GM21367 (cell line): ENCODE measurements at regions not wholly inside any gene's neighbourhood (a gene's known extent, or its start where the extent isn't known, plus 50 kb on each side); places are given as distances from the start of the nearest gene placed in this dataset.

Experiments
- ATAC-seq: cut with Tn5 transposase; IDR thresholded peaks from one replicate; pipeline ENCODE4 v1.9.1; 2021; ENCODE audit not compliant: unreplicated experiment

GRCh38 chr12:60981473-60981872, 1278.7 kb upstream of the USP15 start:
- ATAC-seq: no peak

- no peak for ATAC-seq
Observed at GRCh38 chr12:60992087-60992486, 1268.1 kb upstream of the USP15 start.

GRCh38 chr12:60995256-60995825, 1264.9 kb upstream of the USP15 start:
- ATAC-seq: no peak

GRCh38 chr12:60997869-60998378, 1262.3 kb upstream of the USP15 start:
- no peak for ATAC-seq

GRCh38 chr12:61009192-61009591, 1251.0 kb upstream of the USP15 start:
- ATAC-seq: no peak

GRCh38 chr12:61011767-61012423, 1248.3 kb upstream of the USP15 start:
- ATAC-seq: no peak

GRCh38 chr12:61018571-61018970, 1241.6 kb upstream of the USP15 start:
- ATAC-seq: no peak

- no peak for ATAC-seq
Observed at GRCh38 chr12:61023231-61023630, 1237.0 kb upstream of the USP15 start.

GRCh38 chr12:61029516-61029915, 1230.7 kb upstream of the USP15 start:
- no peak for ATAC-seq

- no peak for ATAC-seq
Observed at GRCh38 chr12:61037792-61038191, 1222.4 kb upstream of the USP15 start.

GRCh38 chr12:61043838-61044237, 1216.4 kb upstream of the USP15 start:
- no peak for ATAC-seq

- ATAC-seq: no peak
Observed at GRCh38 chr12:61044766-61045165, 1215.4 kb upstream of the USP15 start.

GRCh38 chr12:61070640-61071414, 1189.4 kb upstream of the USP15 start:
- no peak for ATAC-seq

- no peak for ATAC-seq
Observed at GRCh38 chr12:61072717-61073116, 1187.5 kb upstream of the USP15 start.

- ATAC-seq: no peak
Observed at GRCh38 chr12:61095111-61095510, 1165.1 kb upstream of the USP15 start.

- no peak for ATAC-seq
Observed at GRCh38 chr12:61098031-61098580, 1162.1 kb upstream of the USP15 start.

GRCh38 chr12:61107118-61107517, 1153.1 kb upstream of the USP15 start:
- no peak for ATAC-seq

GRCh38 chr12:61111218-61111617, 1149.0 kb upstream of the USP15 start:
- no peak for ATAC-seq

- ATAC-seq: no peak
Observed at GRCh38 chr12:61137677-61138414, 1122.4 kb upstream of the USP15 start.

GRCh38 chr12:61138415-61138759, 1121.8 kb upstream of the USP15 start:
- ATAC-seq: no peak

GRCh38 chr12:61161961-61162360, 1098.2 kb upstream of the USP15 start:
- ATAC-seq: no peak
